DOHH2 (cell line): ENCODE measurements at regions not wholly inside any gene's neighbourhood (a gene's known extent, or its start where the extent isn't known, plus 50 kb on each side); places are given as distances from the start of the nearest gene placed in this dataset.

Experiments
- H3F3A ChIP-seq: fragments of 200-600 bp; sonication (generic), shearing (Covaris generic); 2 replicates; pipeline ENCODE4 v1.6.0; 2016; ENCODE audit warnings: antibody characterized with exemption, mild to moderate bottlenecking; ENCODE audit not compliant: control insufficient read depth, insufficient read depth
- H3K27ac ChIP-seq: fragments of 200-600 bp; sonication (generic); 2 replicates; pipeline ENCODE4 v1.5.1; 2014; ENCODE audit warnings: low read depth, mild to moderate bottlenecking, low read length, moderate library complexity
- H3K27me3 ChIP-seq: fragments of 200-600 bp; sonication (generic); 2 replicates; pipeline ENCODE4 v1.6.1; 2014; ENCODE audit warnings: mild to moderate bottlenecking, low read length, mixed read lengths; ENCODE audit not compliant: control insufficient read depth
- H3K36me3 ChIP-seq: fragments of 200-600 bp; sonication (generic); 2 replicates; pipeline ENCODE4 v1.6.1; 2014; ENCODE audit warnings: mild to moderate bottlenecking, low read length, moderate library complexity, mixed read lengths; ENCODE audit not compliant: control insufficient read depth
- H3K4me1 ChIP-seq: fragments of 200-600 bp; sonication (generic); 2 replicates; pipeline ENCODE4 v1.6.1; 2014; ENCODE audit warnings: mild to moderate bottlenecking, low read length, mixed read lengths; ENCODE audit not compliant: control insufficient read depth
- H3K4me2 ChIP-seq: fragments of 200-600 bp; sonication (generic); 2 replicates; pipeline ENCODE4 v1.6.0; 2014; ENCODE audit warnings: mild to moderate bottlenecking, low read length, moderate library complexity
- H3K4me3 ChIP-seq: fragments of 200-600 bp; sonication (generic); 2 replicates; pipeline ENCODE4 v1.5.1; 2014; ENCODE audit warnings: mild to moderate bottlenecking, low read length, mixed read lengths
- H3K79me2 ChIP-seq: fragments of 200-600 bp; sonication (generic); 2 replicates; pipeline ENCODE4 v1.6.1; 2014; ENCODE audit warnings: mild to moderate bottlenecking, low read length, mixed read lengths; ENCODE audit not compliant: control insufficient read depth
- H3K9me2 ChIP-seq: fragments of 200-600 bp; sonication (generic); replicated peaks from 2 replicates; pipeline ENCODE4 v1.6.1; 2014; ENCODE audit warnings: mild to moderate bottlenecking, low read length, mixed read lengths; ENCODE audit not compliant: control insufficient read depth
- H3K9me3 ChIP-seq: fragments of 200-600 bp; sonication (generic); 2 replicates; pipeline ENCODE4 v1.6.1; 2014; ENCODE audit warnings: antibody characterized with exemption, low read length, mixed read lengths; ENCODE audit not compliant: control insufficient read depth, insufficient read depth
- H4K20me1 ChIP-seq: fragments of 200-600 bp; sonication (generic); 2 replicates; pipeline ENCODE4 v1.6.0; 2014; ENCODE audit warnings: low read depth, mild to moderate bottlenecking, antibody characterized with exemption, low read length, moderate library complexity; ENCODE audit not compliant: control insufficient read depth, insufficient read depth
- EZH2phosphoT487 ChIP-seq: fragments of 200-600 bp; sonication (generic); IDR thresholded peaks from 2 replicates; pipeline ENCODE4 v1.6.1; 2017; ENCODE audit warnings: borderline replicate concordance, mild to moderate bottlenecking, antibody characterized with exemption, low read length, moderate library complexity, mixed read lengths
- TF ChIP-seq, protein P1 (sequence below): fragments of 200-600 bp; sonication (generic); IDR thresholded peaks from one replicate; pipeline ENCODE4 v1.5.1; 2014; ENCODE audit warnings: antibody characterized with exemption, mild to moderate bottlenecking, low read depth, low read length; ENCODE audit not compliant: poor library complexity, severe bottlenecking

DNA sequence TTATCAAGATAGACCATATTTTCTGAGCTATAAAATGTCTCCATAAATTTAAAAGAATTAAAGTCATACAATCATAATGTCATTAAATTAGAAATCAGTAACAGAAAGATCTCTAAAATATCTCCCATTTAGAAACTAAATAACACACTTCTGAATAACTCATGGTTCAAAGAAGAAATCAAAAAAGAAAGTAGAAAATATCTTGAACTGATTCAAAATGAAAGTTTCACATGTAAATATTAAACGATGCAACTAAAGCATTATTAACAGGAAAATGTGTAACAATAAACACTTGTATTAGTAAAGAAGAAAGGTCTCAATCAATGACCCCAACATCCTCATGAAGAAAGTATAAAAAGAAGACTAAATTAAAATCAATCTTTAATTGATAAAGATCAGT lies 50.5 kb upstream of the PZP start:
- no peak overlapping the region for H3K4me3 ChIP-seq
- no peaks in the 10 kb centered on the region for H4K20me1 ChIP-seq
- H3F3A ChIP-seq, result no peaks in the 10 kb centered on the region
- H3K9me3 ChIP-seq, result no peaks in the 10 kb centered on the region
- no peaks in the 10 kb centered on the region for H3K36me3 ChIP-seq
- no peaks in the 10 kb centered on the region for H3K79me2 ChIP-seq
- TF ChIP-seq, protein P1, sequence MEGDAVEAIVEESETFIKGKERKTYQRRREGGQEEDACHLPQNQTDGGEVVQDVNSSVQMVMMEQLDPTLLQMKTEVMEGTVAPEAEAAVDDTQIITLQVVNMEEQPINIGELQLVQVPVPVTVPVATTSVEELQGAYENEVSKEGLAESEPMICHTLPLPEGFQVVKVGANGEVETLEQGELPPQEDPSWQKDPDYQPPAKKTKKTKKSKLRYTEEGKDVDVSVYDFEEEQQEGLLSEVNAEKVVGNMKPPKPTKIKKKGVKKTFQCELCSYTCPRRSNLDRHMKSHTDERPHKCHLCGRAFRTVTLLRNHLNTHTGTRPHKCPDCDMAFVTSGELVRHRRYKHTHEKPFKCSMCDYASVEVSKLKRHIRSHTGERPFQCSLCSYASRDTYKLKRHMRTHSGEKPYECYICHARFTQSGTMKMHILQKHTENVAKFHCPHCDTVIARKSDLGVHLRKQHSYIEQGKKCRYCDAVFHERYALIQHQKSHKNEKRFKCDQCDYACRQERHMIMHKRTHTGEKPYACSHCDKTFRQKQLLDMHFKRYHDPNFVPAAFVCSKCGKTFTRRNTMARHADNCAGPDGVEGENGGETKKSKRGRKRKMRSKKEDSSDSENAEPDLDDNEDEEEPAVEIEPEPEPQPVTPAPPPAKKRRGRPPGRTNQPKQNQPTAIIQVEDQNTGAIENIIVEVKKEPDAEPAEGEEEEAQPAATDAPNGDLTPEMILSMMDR, result no peak
- TF ChIP-seq EZH2phosphoT487, result no peak
- no peaks in the 10 kb centered on the region for H3K9me2 ChIP-seq
- H3K27me3 ChIP-seq, result peaks cover 15% of the 10 kb centered on the region
- H3K4me2 ChIP-seq, result no peak overlapping the region
- no peak overlapping the region for H3K27ac ChIP-seq
- H3K4me1 ChIP-seq, result no peaks in the 10 kb centered on the region
